ENCODE measurements at regions not wholly inside any gene's neighbourhood (a gene's known extent, or its start where the extent isn't known, plus 50 kb on each side); places are given as distances from the start of the nearest gene placed in this dataset.

DNA sequence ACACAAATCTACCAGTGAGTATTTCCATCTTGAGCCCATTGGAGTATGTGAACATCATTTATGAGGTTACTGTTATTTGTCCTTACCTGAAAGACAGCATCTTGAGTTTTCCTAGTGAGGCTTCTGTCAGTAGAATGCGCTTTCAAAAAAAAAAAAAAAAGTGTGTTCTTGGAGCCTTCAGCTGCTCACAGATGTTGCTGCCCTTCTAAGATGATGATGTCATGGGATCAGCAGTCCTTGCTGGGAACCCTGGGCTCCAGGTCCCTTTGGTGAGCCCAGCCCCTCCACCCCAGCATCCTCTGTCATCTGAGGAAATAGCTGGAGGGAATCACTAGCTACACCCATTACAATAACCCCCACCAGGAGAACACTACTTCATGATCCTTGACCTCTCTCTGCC is 83.3 kb downstream of the ATPSCKMT start:
- no peak overlapping the region for H3K27ac ChIP-seq
- H3K36me3 ChIP-seq, result no peaks in the 10 kb centered on the region
- intact Hi-C loops (cut with DNase I), result no loop called here
- no peaks in the 10 kb centered on the region for H3K4me1 ChIP-seq (ENCODE audit: insufficient read depth)
- no peak overlapping the region for H3K4me3 ChIP-seq
- no peaks in the 10 kb centered on the region for H3K27me3 ChIP-seq
- no peak for DNase-seq
- no peaks in the 10 kb centered on the region for H3K9me3 ChIP-seq
- 88 to 100% (median 96%) methylated on average over 1 of the region's 1 CpG for WGBS, 3 donors
- TF ChIP-seq EP300 (IDR thresholded peaks at IDR 0.05), result no peak
- TF ChIP-seq CTCF (IDR thresholded peaks at IDR 0.05), result no peak
- no peak for TF ChIP-seq POLR2A (IDR thresholded peaks at IDR 0.05)

DNA sequence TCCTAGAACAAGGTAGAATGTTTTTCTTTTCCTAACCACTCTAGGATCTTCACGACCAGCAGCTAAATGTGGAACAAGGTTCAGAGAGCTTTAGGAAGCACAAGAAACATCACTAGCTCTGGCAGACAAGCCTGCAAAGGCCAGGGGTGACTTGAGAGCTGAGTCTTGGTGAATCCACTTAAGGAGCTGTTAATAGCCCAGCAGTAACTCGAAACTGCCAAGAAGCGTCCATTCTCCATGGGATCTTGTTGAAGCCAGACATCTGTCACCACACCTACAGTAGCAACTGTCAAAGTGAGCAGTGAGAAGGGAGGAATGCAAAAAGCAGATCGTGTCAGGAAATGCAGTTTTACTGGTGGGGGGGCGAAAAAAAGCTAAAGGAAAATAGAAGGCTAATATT is 87.2 kb downstream of the ATPSCKMT start:
- no peaks in the 10 kb centered on the region for H3K36me3 ChIP-seq
- WGBS, 3 donors, result 37 to 50% (median 41%) methylated on average over 5 of the region's 5 CpGs
- H3K9me3 ChIP-seq, result no peaks in the 10 kb centered on the region
- H3K4me1 ChIP-seq (ENCODE audit: insufficient read depth), result no peaks in the 10 kb centered on the region
- no peak overlapping the region for H3K27ac ChIP-seq
- no peaks in the 10 kb centered on the region for H3K27me3 ChIP-seq
- H3K4me3 ChIP-seq, result no peak overlapping the region
- no peak for DNase-seq
- intact Hi-C loops (cut with DNase I), result no loop called here
- no peak for TF ChIP-seq POLR2A (IDR thresholded peaks at IDR 0.05)
- no peak for TF ChIP-seq CTCF (IDR thresholded peaks at IDR 0.05)
- TF ChIP-seq EP300 (IDR thresholded peaks at IDR 0.05), result no peak

GRCh38 chr5:10161778-10162177 is 87.9 kb downstream of the ATPSCKMT start:
- no peak for DNase-seq
- no peaks in the 10 kb centered on the region for H3K9me3 ChIP-seq
- no peaks in the 10 kb centered on the region for H3K4me1 ChIP-seq (ENCODE audit: insufficient read depth)
- intact Hi-C loops (cut with DNase I), result no loop called here
- no peak overlapping the region for H3K27ac ChIP-seq
- WGBS, 3 donors, result 54 to 57% (median 56%) methylated on average over 3 of the region's 3 CpGs
- TF ChIP-seq EP300 (IDR thresholded peaks at IDR 0.05) (no peak), POLR2A (IDR thresholded peaks at IDR 0.05) (no peak), CTCF (IDR thresholded peaks at IDR 0.05) (no peak)
- H3K36me3 ChIP-seq, result no peaks in the 10 kb centered on the region
- no peaks in the 10 kb centered on the region for H3K27me3 ChIP-seq
- H3K4me3 ChIP-seq, result no peak overlapping the region

DNA sequence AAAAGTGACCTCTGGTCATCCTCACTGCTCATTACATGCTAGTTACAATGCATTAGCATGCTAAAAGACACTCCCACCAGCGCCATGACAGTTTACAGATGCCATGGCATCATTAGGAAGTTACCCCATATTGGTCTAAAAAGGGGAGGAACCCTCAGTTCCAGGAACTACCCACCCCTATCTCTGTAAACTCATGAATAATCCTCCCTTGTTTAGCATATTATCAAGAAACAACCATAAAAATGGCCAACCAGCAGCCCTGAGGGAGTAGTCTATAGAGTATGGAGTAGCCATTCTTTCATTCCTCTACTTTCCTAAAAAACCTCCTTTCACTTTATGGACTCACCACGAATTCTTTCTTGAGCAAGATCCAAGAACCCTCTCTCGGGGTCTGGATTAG is 89.4 kb downstream of the ATPSCKMT start:
- no peak for DNase-seq
- Histone ChIP-seq H3K4me3 (no peak overlapping the region), H3K27ac (no peak overlapping the region), H3K27me3 (no peaks in the 10 kb centered on the region), H3K4me1 (ENCODE audit: insufficient read depth) (no peaks in the 10 kb centered on the region), H3K36me3 (no peaks in the 10 kb centered on the region), H3K9me3 (no peaks in the 10 kb centered on the region)
- WGBS, 3 donors, result 82 to 88% (median 83%) methylated on average over 3 of the region's 3 CpGs
- intact Hi-C loops (cut with DNase I), result no loop called here
- TF ChIP-seq EP300 (IDR thresholded peaks at IDR 0.05) (no peak), POLR2A (IDR thresholded peaks at IDR 0.05) (no peak), CTCF (IDR thresholded peaks at IDR 0.05) (no peak)

GRCh38 chr5:10158886-10159285 is 90.8 kb downstream of the ATPSCKMT start:
- no peaks in the 10 kb centered on the region for H3K9me3 ChIP-seq
- H3K4me3 ChIP-seq, result no peak overlapping the region
- no peaks in the 10 kb centered on the region for H3K4me1 ChIP-seq (ENCODE audit: insufficient read depth)
- intact Hi-C loops (cut with DNase I), result no loop called here
- H3K27me3 ChIP-seq, result no peaks in the 10 kb centered on the region
- no peak for TF ChIP-seq POLR2A (IDR thresholded peaks at IDR 0.05)
- no peak for TF ChIP-seq EP300 (IDR thresholded peaks at IDR 0.05)
- no peak for TF ChIP-seq CTCF (IDR thresholded peaks at IDR 0.05)
- H3K27ac ChIP-seq, result no peak overlapping the region
- no peaks in the 10 kb centered on the region for H3K36me3 ChIP-seq
- no peak for DNase-seq
